H1 (cell line): ENCODE measurements at regions not wholly inside any gene's neighbourhood (a gene's known extent, or its start where the extent isn't known, plus 50 kb on each side); places are given as distances from the start of the nearest gene placed in this dataset.

ENCODE experiments used
- CTCF ChIP-seq, 3 experiments: IDR thresholded peaks; 1 replicate in 2 of 3; 2 replicates in 1 of 3; pipeline versions ENCODE4 v1.5.1 to v1.6.1; 2011; ENCODE audit warnings: low read length in 3 of 3, mild to moderate bottlenecking in 3 of 3, inconsistent platforms in 2 of 3, low read depth in 1 of 3, moderate library complexity in 1 of 3; ENCODE audit not compliant: insufficient read depth in 1 of 3; ENCODE audit errors: control extremely low read depth in 1 of 3
- EP300 ChIP-seq, 2 experiments: IDR thresholded peaks; 1 replicate in 1 of 2; 2 replicates in 1 of 2; pipeline ENCODE4 v1.6.1; 2011 to 2012; ENCODE audit warnings: low read depth in 2 of 2, low read length in 2 of 2, mild to moderate bottlenecking in 2 of 2, borderline replicate concordance in 1 of 2, inconsistent platforms in 1 of 2, moderate library complexity in 1 of 2
- POLR2A ChIP-seq, 2 experiments: IDR thresholded peaks; 1 replicate in 1 of 2; 2 replicates in 1 of 2; pipeline ENCODE4 v1.6.1; 2011; ENCODE audit warnings: low read depth in 2 of 2, low read length in 2 of 2, mild to moderate bottlenecking in 2 of 2; ENCODE audit errors: control extremely low read depth in 1 of 2
- POLR2AphosphoS5 ChIP-seq: IDR thresholded peaks from 2 replicates; pipeline ENCODE4 v1.6.1; 2011; ENCODE audit warnings: low read depth, low read length
- SIN3A ChIP-seq, 2 experiments: IDR thresholded peaks in 1 of 2; conservative IDR thresholded peaks in 1 of 2; 2 replicates each; pipeline ENCODE4 v1.6.1; 2011 to 2012; ENCODE audit warnings: low read length in 2 of 2, improper control_type of control experiment in 1 of 2, low read depth in 1 of 2, mild to moderate bottlenecking in 1 of 2
- TAF1 ChIP-seq: IDR thresholded peaks from 2 replicates; pipeline ENCODE4 v1.6.1; 2011; ENCODE audit warnings: mild to moderate bottlenecking, low read depth, low read length
- TAF7 ChIP-seq: optimal IDR thresholded peaks from 2 replicates; pipeline ENCODE3; 2011; ENCODE audit warnings: low read depth, mild to moderate bottlenecking, inconsistent platforms, low read length, moderate library complexity, borderline replicate concordance
- ZNF274 ChIP-seq: IDR thresholded peaks from 2 replicates; pipeline ENCODE4 v1.7.0; 2012; ENCODE audit warnings: low read length, borderline replicate concordance; ENCODE audit errors: extremely low read depth

- no peak for TF ChIP-seq POLR2AphosphoS5
- TF ChIP-seq CTCF (IDR thresholded peaks at IDR 0.05; ENCODE audit: control extremely low read depth in 1 of 3, insufficient read depth in 1 of 3, low read depth in 1 of 3, low read length in 3 of 3), result no peak
- no peak for TF ChIP-seq POLR2A (IDR thresholded peaks at IDR 0.05; ENCODE audit: control extremely low read depth in 1 of 2, low read depth in 2 of 2, low read length in 2 of 2)
- no peak for TF ChIP-seq EP300 (IDR thresholded peaks at IDR 0.05; ENCODE audit: borderline replicate concordance in 1 of 2, low read depth in 2 of 2, low read length in 2 of 2)
- TF ChIP-seq SIN3A (conservative IDR thresholded peaks at IDR 0.05 in 1 of 2, IDR thresholded peaks at IDR 0.05 in 1 of 2; ENCODE audit: low read depth in 1 of 2, low read length in 2 of 2), result no peak
- no peak for TF ChIP-seq TAF7
- no peak for TF ChIP-seq TAF1
- TF ChIP-seq ZNF274, result no peak
Observed at GRCh38 chr6:14622085-14622484, 504.5 kb downstream of the CD83 start.
